Transverse colon (tissue), 3 donors: ENCODE measurements at regions not wholly inside any gene's neighbourhood (a gene's known extent, or its start where the extent isn't known, plus 50 kb on each side); places are given as distances from the start of the nearest gene placed in this dataset.

Source experiments
- POLR2A ChIP-seq: fragments of 450-650 bp; IDR thresholded peaks from one replicate; pipeline ENCODE4 v1.6.1; 2016; ENCODE audit warnings: antibody characterized with exemption, mild to moderate bottlenecking, moderate library complexity
- TF ChIP-seq, protein P1 (sequence below), 5 experiments: fragments of 200-600 bp in 3 of 5; fragments of 450-650 bp in 2 of 5; sonication (generic) in 3 of 5; IDR thresholded peaks; 1 replicate in 2 of 5; 2 replicates in 3 of 5; pipeline ENCODE4 v1.5.1; 2016 to 2017; ENCODE audit warnings: antibody characterized with exemption in 5 of 5, inconsistent platforms in 3 of 5, mild to moderate bottlenecking in 2 of 5, moderate library complexity in 1 of 5

DNA sequence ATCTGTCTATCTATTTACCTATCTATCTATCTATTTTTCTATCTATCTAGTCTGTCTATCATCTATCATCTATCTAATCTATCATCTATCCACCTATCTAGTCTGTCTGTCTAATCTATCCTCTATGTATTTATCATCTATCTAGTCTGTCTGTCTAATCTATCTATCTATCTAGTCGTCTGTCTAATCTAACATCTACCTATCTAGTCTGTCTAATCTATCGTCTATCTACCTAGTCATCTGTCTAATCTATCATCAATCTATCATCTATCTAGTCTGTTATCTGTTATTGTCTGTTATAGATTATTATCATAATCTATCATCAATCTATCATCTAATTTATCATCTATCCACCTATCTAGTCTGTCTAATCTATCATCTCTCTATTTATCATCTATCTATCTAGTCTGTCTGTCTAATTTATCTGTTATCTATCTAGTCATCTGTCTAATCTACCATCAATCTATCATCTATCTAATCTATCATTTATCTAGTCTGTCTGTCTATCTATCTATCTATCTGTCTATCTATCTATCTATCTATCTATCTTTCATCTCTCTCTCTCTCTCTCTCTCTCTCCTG is 80.2 kb upstream of the ZNF618 start:
- TF ChIP-seq, protein P1, sequence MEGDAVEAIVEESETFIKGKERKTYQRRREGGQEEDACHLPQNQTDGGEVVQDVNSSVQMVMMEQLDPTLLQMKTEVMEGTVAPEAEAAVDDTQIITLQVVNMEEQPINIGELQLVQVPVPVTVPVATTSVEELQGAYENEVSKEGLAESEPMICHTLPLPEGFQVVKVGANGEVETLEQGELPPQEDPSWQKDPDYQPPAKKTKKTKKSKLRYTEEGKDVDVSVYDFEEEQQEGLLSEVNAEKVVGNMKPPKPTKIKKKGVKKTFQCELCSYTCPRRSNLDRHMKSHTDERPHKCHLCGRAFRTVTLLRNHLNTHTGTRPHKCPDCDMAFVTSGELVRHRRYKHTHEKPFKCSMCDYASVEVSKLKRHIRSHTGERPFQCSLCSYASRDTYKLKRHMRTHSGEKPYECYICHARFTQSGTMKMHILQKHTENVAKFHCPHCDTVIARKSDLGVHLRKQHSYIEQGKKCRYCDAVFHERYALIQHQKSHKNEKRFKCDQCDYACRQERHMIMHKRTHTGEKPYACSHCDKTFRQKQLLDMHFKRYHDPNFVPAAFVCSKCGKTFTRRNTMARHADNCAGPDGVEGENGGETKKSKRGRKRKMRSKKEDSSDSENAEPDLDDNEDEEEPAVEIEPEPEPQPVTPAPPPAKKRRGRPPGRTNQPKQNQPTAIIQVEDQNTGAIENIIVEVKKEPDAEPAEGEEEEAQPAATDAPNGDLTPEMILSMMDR (IDR thresholded peaks at IDR 0.05): no peak
- TF ChIP-seq POLR2A: no peak
